ENCODE measurements at regions not wholly inside any gene's neighbourhood (a gene's known extent, or its start where the extent isn't known, plus 50 kb on each side); places are given as distances from the start of the nearest gene placed in this dataset.

- Histone ChIP-seq H3K9me3 (no peaks in the 10 kb centered on the region), H3K27me3 (no peaks in the 10 kb centered on the region), H3K4me1 (no peaks in the 10 kb centered on the region), H3K27ac (no peak overlapping the region), H3K4me3 (no peak overlapping the region), H3K36me3 (no peaks in the 10 kb centered on the region)
- DNase-seq (ENCODE audit: low spot score): peak; percentile 28
- TF ChIP-seq CTCF (IDR thresholded peaks at IDR 0.05): no peak
These were observed 415.4 kb downstream of the MN1 start for GRCh38 chr22:27386186-27386585.

- Histone ChIP-seq H3K4me1 (no peaks in the 10 kb centered on the region), H3K4me3 (no peak overlapping the region), H3K27me3 (no peaks in the 10 kb centered on the region), H3K27ac (no peak overlapping the region), H3K36me3 (no peaks in the 10 kb centered on the region), H3K9me3 (no peaks in the 10 kb centered on the region)
- peak; percentile 40 for DNase-seq (ENCODE audit: low spot score)
- TF ChIP-seq CTCF (IDR thresholded peaks at IDR 0.05): no peak
These were observed 414.0 kb downstream of the MN1 start for GRCh38 chr22:27387561-27387960.

GRCh38 chr22:27388090-27388600 is 413.4 kb downstream of the MN1 start:
- H3K4me1 ChIP-seq: no peaks in the 10 kb centered on the region
- no peaks in the 10 kb centered on the region for H3K27me3 ChIP-seq
- no peak for TF ChIP-seq CTCF (IDR thresholded peaks at IDR 0.05)
- H3K4me3 ChIP-seq: no peak overlapping the region
- H3K36me3 ChIP-seq: no peaks in the 10 kb centered on the region
- no peak for DNase-seq (ENCODE audit: low spot score)
- H3K27ac ChIP-seq: no peak overlapping the region
- no peaks in the 10 kb centered on the region for H3K9me3 ChIP-seq

GRCh38 chr22:27389727-27390075 is 411.9 kb downstream of the MN1 start:
- no peak for TF ChIP-seq CTCF (IDR thresholded peaks at IDR 0.05)
- H3K27me3 ChIP-seq: no peaks in the 10 kb centered on the region
- no peak for DNase-seq (ENCODE audit: low spot score)
- H3K36me3 ChIP-seq: no peaks in the 10 kb centered on the region
- no peaks in the 10 kb centered on the region for H3K9me3 ChIP-seq
- H3K4me1 ChIP-seq: no peaks in the 10 kb centered on the region
- no peak overlapping the region for H3K4me3 ChIP-seq
- no peak overlapping the region for H3K27ac ChIP-seq

GRCh38 chr22:27391092-27391770 is 410.3 kb downstream of the MN1 start:
- Histone ChIP-seq H3K4me3 (no peak overlapping the region), H3K27me3 (no peaks in the 10 kb centered on the region), H3K27ac (no peak overlapping the region), H3K4me1 (no peaks in the 10 kb centered on the region), H3K36me3 (no peaks in the 10 kb centered on the region), H3K9me3 (no peaks in the 10 kb centered on the region)
- peak; percentile 63 for DNase-seq (ENCODE audit: low spot score)
- no peak for TF ChIP-seq CTCF (IDR thresholded peaks at IDR 0.05)

- DNase-seq (ENCODE audit: low spot score): no peak
- no peaks in the 10 kb centered on the region for H3K27me3 ChIP-seq
These were observed 408.2 kb downstream of the MN1 start for GRCh38 chr22:27393371-27393770.

More at GRCh38 chr22:27393371-27393770, 408.2 kb downstream of the MN1 start:
- H3K4me1 ChIP-seq: no peaks in the 10 kb centered on the region
- no peaks in the 10 kb centered on the region for H3K36me3 ChIP-seq
- H3K27ac ChIP-seq: no peak overlapping the region
- H3K4me3 ChIP-seq: no peak overlapping the region
- no peak for TF ChIP-seq CTCF (IDR thresholded peaks at IDR 0.05)
- no peaks in the 10 kb centered on the region for H3K9me3 ChIP-seq

Measured in right atrium auricular region (tissue), 2 donors.